NCI-H82 treated with DMSO at 0.1 percent for 48 hours (cell line): ENCODE measurements at regions not wholly inside any gene's neighbourhood (a gene's known extent, or its start where the extent isn't known, plus 50 kb on each side); places are given as distances from the start of the nearest gene placed in this dataset.
"Not testable (repeated sequence)": the region's sequence is repeated elsewhere in the genome, so short reads cannot be mapped to it uniquely, and the experiment has no call there.

Source experiments
- DNase-seq: peaks from one replicate; lab custom pipeline; 2025; ENCODE audit not compliant: unreplicated experiment; lab: John Stamatoyannopoulos, UW

- no peak for DNase-seq
Measured at GRCh38 chrX:43188296-43188695, 410.3 kb upstream of the PPP1R2C start.

GRCh38 chrX:43211570-43211969, 433.6 kb upstream of the PPP1R2C start:
- no peak for DNase-seq

GRCh38 chrX:43218198-43218597, 437.9 kb upstream of the MAOA start:
- no peak for DNase-seq

GRCh38 chrX:43224496-43224895, 431.6 kb upstream of the MAOA start:
- DNase-seq: no peak

- no peak for DNase-seq
Measured at GRCh38 chrX:43225626-43226328, 430.3 kb upstream of the MAOA start.

GRCh38 chrX:43238461-43238945, 417.6 kb upstream of the MAOA start:
- no peak for DNase-seq

- DNase-seq: no peak
Measured at GRCh38 chrX:43239356-43239755, 416.7 kb upstream of the MAOA start.

GRCh38 chrX:43255596-43255995, 400.5 kb upstream of the MAOA start:
- DNase-seq: no peak

GRCh38 chrX:43266487-43266886, 389.6 kb upstream of the MAOA start:
- no peak for DNase-seq

- no peak for DNase-seq
Measured at GRCh38 chrX:43267652-43268051, 388.4 kb upstream of the MAOA start.

- no peak for DNase-seq
Measured at GRCh38 chrX:43269201-43269600, 386.9 kb upstream of the MAOA start.

GRCh38 chrX:43277879-43278278, 378.2 kb upstream of the MAOA start:
- DNase-seq: no peak

GRCh38 chrX:43278440-43278839, 377.7 kb upstream of the MAOA start:
- DNase-seq: no peak

GRCh38 chrX:43279341-43279808, 376.7 kb upstream of the MAOA start:
- DNase-seq: no peak

GRCh38 chrX:43283187-43283586, 372.9 kb upstream of the MAOA start:
- DNase-seq: no peak

GRCh38 chrX:43311625-43312024, 344.5 kb upstream of the MAOA start:
- DNase-seq: not testable (repeated sequence)

GRCh38 chrX:43313035-43313434, 343.1 kb upstream of the MAOA start:
- DNase-seq: no peak

GRCh38 chrX:43314525-43314924, 341.6 kb upstream of the MAOA start:
- DNase-seq: no peak

GRCh38 chrX:43315622-43316021, 340.5 kb upstream of the MAOA start:
- DNase-seq: no peak

- DNase-seq: no peak
Measured at GRCh38 chrX:43316146-43316545, 340.0 kb upstream of the MAOA start.

GRCh38 chrX:43317378-43317777, 338.7 kb upstream of the MAOA start:
- DNase-seq: no peak

GRCh38 chrX:43328358-43328946, 327.6 kb upstream of the MAOA start:
- no peak for DNase-seq

GRCh38 chrX:43333543-43333942, 322.6 kb upstream of the MAOA start:
- DNase-seq: no peak
